Erythroblast (primary cell): ENCODE measurements at regions not wholly inside any gene's neighbourhood (a gene's known extent, or its start where the extent isn't known, plus 50 kb on each side); places are given as distances from the start of the nearest gene placed in this dataset.

ENCODE experiments used
- GATA1 ChIP-seq: IDR thresholded peaks from 2 replicates; pipeline ENCODE4 v1.6.1; 2011; ENCODE audit warnings: low read depth, mild to moderate bottlenecking, control low read depth, low read length, moderate library complexity
- POLR2A ChIP-seq: IDR thresholded peaks from 2 replicates; pipeline ENCODE4 v1.6.1; 2011; ENCODE audit warnings: mild to moderate bottlenecking, low read length

- TF ChIP-seq GATA1 = no peak
- TF ChIP-seq POLR2A = no peak
These were observed 560.5 kb upstream of the MEF2C start for GRCh38 chr5:89443508-89443907.
